ENCODE measurements at regions not wholly inside any gene's neighbourhood (a gene's known extent, or its start where the extent isn't known, plus 50 kb on each side); places are given as distances from the start of the nearest gene placed in this dataset.

DNA sequence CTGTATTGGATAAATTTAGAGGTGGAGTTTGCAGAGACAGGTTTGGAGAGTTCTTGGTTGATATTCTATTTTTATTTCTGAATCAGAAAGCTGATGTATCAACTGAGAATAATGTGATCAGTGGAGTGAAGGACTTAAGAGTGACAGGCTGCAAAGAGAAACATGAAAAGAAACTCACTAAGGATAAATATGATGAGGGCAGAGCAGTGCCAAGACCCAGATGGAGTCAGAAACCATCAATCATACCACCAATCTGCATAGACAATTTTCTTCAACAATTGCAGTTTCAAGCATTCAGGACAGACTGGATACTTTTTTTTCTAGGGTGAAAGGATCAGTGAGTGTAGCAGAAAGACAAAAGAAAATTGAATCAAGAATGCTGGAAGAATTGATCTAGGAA is 226.7 kb upstream of the NAV3 start:
- TF ChIP-seq, protein P1, sequence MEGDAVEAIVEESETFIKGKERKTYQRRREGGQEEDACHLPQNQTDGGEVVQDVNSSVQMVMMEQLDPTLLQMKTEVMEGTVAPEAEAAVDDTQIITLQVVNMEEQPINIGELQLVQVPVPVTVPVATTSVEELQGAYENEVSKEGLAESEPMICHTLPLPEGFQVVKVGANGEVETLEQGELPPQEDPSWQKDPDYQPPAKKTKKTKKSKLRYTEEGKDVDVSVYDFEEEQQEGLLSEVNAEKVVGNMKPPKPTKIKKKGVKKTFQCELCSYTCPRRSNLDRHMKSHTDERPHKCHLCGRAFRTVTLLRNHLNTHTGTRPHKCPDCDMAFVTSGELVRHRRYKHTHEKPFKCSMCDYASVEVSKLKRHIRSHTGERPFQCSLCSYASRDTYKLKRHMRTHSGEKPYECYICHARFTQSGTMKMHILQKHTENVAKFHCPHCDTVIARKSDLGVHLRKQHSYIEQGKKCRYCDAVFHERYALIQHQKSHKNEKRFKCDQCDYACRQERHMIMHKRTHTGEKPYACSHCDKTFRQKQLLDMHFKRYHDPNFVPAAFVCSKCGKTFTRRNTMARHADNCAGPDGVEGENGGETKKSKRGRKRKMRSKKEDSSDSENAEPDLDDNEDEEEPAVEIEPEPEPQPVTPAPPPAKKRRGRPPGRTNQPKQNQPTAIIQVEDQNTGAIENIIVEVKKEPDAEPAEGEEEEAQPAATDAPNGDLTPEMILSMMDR (IDR thresholded peaks at IDR 0.05; ENCODE audit: low read depth, low read length) = no peak
- no peak for DNase-seq (ENCODE audit: low read depth in 2 of 2)
- no peak overlapping the region for H3K4me3 ChIP-seq (replicated peaks in 1 of 2; ENCODE audit: low read depth in 2 of 2, low read length in 2 of 2)

DNA sequence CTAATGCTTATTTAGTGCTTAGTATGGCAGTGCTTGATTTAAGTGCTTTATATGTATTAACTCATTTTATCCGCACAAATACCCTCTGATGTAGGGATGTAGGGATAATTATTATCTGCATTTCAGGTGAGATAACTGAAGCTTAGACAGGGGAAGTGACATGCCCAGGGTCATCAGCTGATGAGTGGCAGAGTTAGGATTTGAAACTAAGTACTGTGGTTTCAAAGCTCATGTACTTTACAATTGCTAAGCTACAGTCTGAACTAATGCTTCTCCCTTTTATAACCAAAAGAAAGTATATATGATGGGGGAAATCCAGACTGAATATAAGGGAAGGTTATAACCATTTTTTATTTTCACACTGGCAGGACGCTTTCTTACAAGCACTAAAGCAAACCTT is 229.6 kb upstream of the NAV3 start:
- TF ChIP-seq, protein P1 (IDR thresholded peaks at IDR 0.05; ENCODE audit: low read depth, low read length) = no peak
- no peak for DNase-seq (ENCODE audit: low read depth in 2 of 2)
- H3K4me3 ChIP-seq (replicated peaks in 1 of 2; ENCODE audit: low read depth in 2 of 2, low read length in 2 of 2) = no peak overlapping the region

DNA sequence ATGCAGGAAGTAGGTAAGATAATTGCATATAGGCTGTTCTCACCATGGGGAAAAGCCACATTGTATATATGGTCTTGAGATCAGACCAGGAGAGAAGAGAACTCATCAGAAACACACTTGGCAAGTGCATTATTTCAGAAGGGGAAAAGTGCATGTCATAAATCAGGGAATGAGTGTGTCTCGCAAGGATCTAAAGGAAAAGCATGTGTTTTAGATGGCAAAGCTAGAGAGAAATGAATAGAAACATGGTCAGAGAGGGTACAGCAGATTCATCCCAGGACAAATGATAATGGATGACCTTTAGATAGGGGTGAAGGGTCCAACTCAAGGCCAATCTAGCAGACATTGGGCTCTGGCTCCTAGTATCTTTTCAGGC is 230.2 kb upstream of the NAV3 start:
- H3K4me3 ChIP-seq (replicated peaks in 1 of 2; ENCODE audit: low read depth in 2 of 2, low read length in 2 of 2) = no peak overlapping the region
- TF ChIP-seq, protein P1 (IDR thresholded peaks at IDR 0.05; ENCODE audit: low read depth, low read length) = no peak

DNA sequence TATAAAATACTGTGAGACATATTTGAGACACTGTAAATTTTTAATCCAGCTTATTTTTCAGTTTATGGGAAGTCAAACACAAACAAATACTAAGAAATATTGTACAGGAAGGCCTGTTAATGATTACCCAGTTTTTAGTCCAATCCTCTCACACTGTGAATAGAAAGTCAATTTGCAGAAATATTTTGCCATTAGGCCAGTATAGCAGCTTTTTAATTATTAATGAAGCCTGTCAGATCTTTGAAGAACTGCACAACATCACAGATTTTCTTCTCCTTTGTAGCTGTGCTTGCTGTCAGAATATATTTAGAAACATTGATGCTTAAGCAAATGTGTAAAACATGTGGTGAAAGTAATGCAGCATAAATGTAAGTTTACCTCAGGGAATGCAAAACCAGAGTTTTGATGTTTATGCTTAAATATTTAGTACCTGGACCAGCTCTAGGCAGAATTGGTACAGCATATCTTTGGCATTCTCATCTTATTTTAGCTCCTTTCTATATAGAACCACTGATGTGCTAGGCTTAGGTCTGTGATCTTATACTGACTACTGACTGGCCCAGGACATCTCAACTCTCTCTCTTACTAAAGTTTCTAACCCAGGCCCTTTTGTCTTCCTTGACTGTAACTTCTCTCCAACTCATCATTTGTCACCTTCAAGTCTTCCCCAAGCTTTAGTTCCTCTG is 230.8 kb upstream of the NAV3 start:
- DNase-seq (ENCODE audit: low read depth in 2 of 2) = no peak
- TF ChIP-seq, protein P1 (IDR thresholded peaks at IDR 0.05; ENCODE audit: low read depth, low read length) = no peak

More for the DNA sequence above, 230.2 kb upstream of the NAV3 start:
- no peak for DNase-seq (ENCODE audit: low read depth in 2 of 2)

DNA sequence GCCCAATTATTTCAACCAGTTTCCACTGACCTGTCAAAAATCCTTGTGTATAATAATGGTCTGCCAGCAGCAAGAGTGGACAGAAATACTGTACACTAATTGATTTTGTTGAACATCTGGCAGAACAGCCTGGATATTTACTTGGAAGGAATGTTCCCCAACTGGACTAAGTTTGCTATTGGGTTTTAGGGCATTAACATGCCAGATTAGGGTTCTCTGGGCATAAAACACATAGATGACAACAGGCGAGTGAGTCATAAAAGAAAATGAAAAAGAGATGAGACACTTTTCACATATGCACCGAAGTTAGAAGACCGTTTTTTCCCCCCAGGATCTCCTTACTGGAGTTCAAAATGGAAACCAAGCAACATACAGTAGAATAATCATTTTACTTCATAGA is 236.3 kb upstream of the NAV3 start:
- no peak overlapping the region for H3K4me3 ChIP-seq (replicated peaks in 1 of 2; ENCODE audit: low read depth in 2 of 2, low read length in 2 of 2)
- TF ChIP-seq, protein P1 (IDR thresholded peaks at IDR 0.05; ENCODE audit: low read depth, low read length) = no peak
- DNase-seq (ENCODE audit: low read depth in 2 of 2) = no peak

More for the DNA sequence above, 230.8 kb upstream of the NAV3 start:
- H3K4me3 ChIP-seq (replicated peaks in 1 of 2; ENCODE audit: low read depth in 2 of 2, low read length in 2 of 2) = no peak overlapping the region

DNA sequence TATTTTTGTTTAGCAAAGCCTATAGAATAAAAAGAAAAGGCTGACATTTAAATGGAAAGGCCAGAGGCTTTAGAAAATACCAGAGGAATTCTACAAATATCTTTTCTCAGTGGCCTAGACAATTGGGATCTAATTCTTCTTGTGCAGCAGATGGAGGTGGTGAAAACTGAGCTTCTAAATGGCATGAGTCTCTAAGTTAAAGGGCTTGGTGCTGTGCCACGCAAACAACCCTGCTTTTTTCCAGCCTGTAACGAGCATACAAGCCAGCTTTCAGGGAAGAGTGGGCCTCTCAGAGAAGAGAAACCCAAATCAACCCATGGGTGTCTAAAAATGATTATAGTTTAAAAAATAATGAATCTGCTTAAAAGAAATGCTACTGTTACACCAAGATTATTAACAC is 237.9 kb upstream of the NAV3 start:
- TF ChIP-seq, protein P1 (IDR thresholded peaks at IDR 0.05; ENCODE audit: low read depth, low read length) = no peak
- no peak for DNase-seq (ENCODE audit: low read depth in 2 of 2)
- no peak overlapping the region for H3K4me3 ChIP-seq (replicated peaks in 1 of 2; ENCODE audit: low read depth in 2 of 2, low read length in 2 of 2)
